ENCODE measurements at regions not wholly inside any gene's neighbourhood (a gene's known extent, or its start where the extent isn't known, plus 50 kb on each side); places are given as distances from the start of the nearest gene placed in this dataset.

- no peak overlapping the region for H3K27ac ChIP-seq
- intact Hi-C loops (cut with micrococcal nuclease; ENCODE audit: unreplicated experiment) = no loop called here
- H3K27me3 ChIP-seq (ENCODE audit: insufficient read depth, low read depth) = no peaks in the 10 kb centered on the region
- H3K4me3 ChIP-seq = no peak overlapping the region
- ChIA-PET CTCF (no interaction called here), POLR2A (ENCODE audit: unreplicated experiment) (no interaction called here)
- H2AFZ ChIP-seq = no peak overlapping the region
- DNase-seq = no peak
- H3K9me3 ChIP-seq (ENCODE audit: insufficient read depth, low read depth) = no peaks in the 10 kb centered on the region
- no peaks in the 10 kb centered on the region for H3F3A ChIP-seq (ENCODE audit: insufficient read depth, low read depth)
- H3K9me2 ChIP-seq (ENCODE audit: insufficient read depth) = no peaks in the 10 kb centered on the region
- no peaks in the 10 kb centered on the region for H3K4me1 ChIP-seq (replicated peaks; ENCODE audit: insufficient read depth)
- no peaks in the 10 kb centered on the region for H3K79me2 ChIP-seq (ENCODE audit: low read depth)
- no TSS peak for BruUV-seq (replicated peaks)
- no peaks in the 10 kb centered on the region for H4K20me1 ChIP-seq (ENCODE audit: insufficient read depth)
- no peak overlapping the region for H3K4me2 ChIP-seq
- TF ChIP-seq CTCF (conservative IDR thresholded peaks at IDR 0.05) (no peak), EZH2 (IDR thresholded peaks at IDR 0.05; ENCODE audit: low read depth) (no peak)
- H3K36me3 ChIP-seq (ENCODE audit: low read depth) = no peaks in the 10 kb centered on the region
Measured at GRCh38 chr6:93701526-93701925, 282.2 kb upstream of the EPHA7 start.

- no peak overlapping the region for H2AFZ ChIP-seq
- ChIA-PET CTCF (no interaction called here), POLR2A (ENCODE audit: unreplicated experiment) (no interaction called here)
- no peaks in the 10 kb centered on the region for H3K9me2 ChIP-seq (ENCODE audit: insufficient read depth)
- no peaks in the 10 kb centered on the region for H3K79me2 ChIP-seq (ENCODE audit: low read depth)
- H3F3A ChIP-seq (ENCODE audit: insufficient read depth, low read depth) = no peaks in the 10 kb centered on the region
- BruUV-seq (replicated peaks) = no TSS peak
- DNase-seq = no peak
- no peak overlapping the region for H3K4me2 ChIP-seq
- no peak overlapping the region for H3K4me3 ChIP-seq
- intact Hi-C loops (cut with micrococcal nuclease; ENCODE audit: unreplicated experiment) = no loop called here
- no peaks in the 10 kb centered on the region for H3K36me3 ChIP-seq (ENCODE audit: low read depth)
- H4K20me1 ChIP-seq (ENCODE audit: insufficient read depth) = no peaks in the 10 kb centered on the region
- no peak overlapping the region for H3K27ac ChIP-seq
- H3K9me3 ChIP-seq (ENCODE audit: insufficient read depth, low read depth) = no peaks in the 10 kb centered on the region
- no peaks in the 10 kb centered on the region for H3K27me3 ChIP-seq (ENCODE audit: insufficient read depth, low read depth)
- H3K4me1 ChIP-seq (replicated peaks; ENCODE audit: insufficient read depth) = no peaks in the 10 kb centered on the region
- TF ChIP-seq EZH2 (IDR thresholded peaks at IDR 0.05; ENCODE audit: low read depth) (no peak), CTCF (conservative IDR thresholded peaks at IDR 0.05) (no peak)
Measured at GRCh38 chr6:93685494-93685893, 266.1 kb upstream of the EPHA7 start.

- DNase-seq = peak in 1 of 2 experiments; percentile 23
- no peaks in the 10 kb centered on the region for H3K36me3 ChIP-seq (ENCODE audit: low read depth)
- CTCF ChIA-PET = no interaction called here
- H3K4me2 ChIP-seq = no peak overlapping the region
- H3K4me3 ChIP-seq = no peak overlapping the region
- no peaks in the 10 kb centered on the region for H3K79me2 ChIP-seq (ENCODE audit: low read depth)
- intact Hi-C loops (cut with micrococcal nuclease; ENCODE audit: unreplicated experiment) = no loop called here
- H3F3A ChIP-seq (ENCODE audit: insufficient read depth, low read depth) = no peaks in the 10 kb centered on the region
- POLR2A ChIA-PET (ENCODE audit: unreplicated experiment) = no interaction called here
- no TSS peak for BruUV-seq (replicated peaks)
- H3K9me2 ChIP-seq (ENCODE audit: insufficient read depth) = no peaks in the 10 kb centered on the region
- no peaks in the 10 kb centered on the region for H3K4me1 ChIP-seq (replicated peaks; ENCODE audit: insufficient read depth)
- no peak overlapping the region for H2AFZ ChIP-seq
- no peak for TF ChIP-seq CTCF (conservative IDR thresholded peaks at IDR 0.05)
- no peak for TF ChIP-seq EZH2 (IDR thresholded peaks at IDR 0.05; ENCODE audit: low read depth)
- H3K27me3 ChIP-seq (ENCODE audit: insufficient read depth, low read depth) = no peaks in the 10 kb centered on the region
- H3K27ac ChIP-seq = no peak overlapping the region
- H4K20me1 ChIP-seq (ENCODE audit: insufficient read depth) = no peaks in the 10 kb centered on the region
- no peaks in the 10 kb centered on the region for H3K9me3 ChIP-seq (ENCODE audit: insufficient read depth, low read depth)
Measured at GRCh38 chr6:93684339-93684738, 265.0 kb upstream of the EPHA7 start.
